Spleen (tissue), 7 donors: ENCODE measurements at regions not wholly inside any gene's neighbourhood (a gene's known extent, or its start where the extent isn't known, plus 50 kb on each side); places are given as distances from the start of the nearest gene placed in this dataset.

Source experiments
- POLR2A ChIP-seq, 3 donors: fragments of 450-650 bp; IDR thresholded peaks; one replicate each; pipeline ENCODE4 v1.5.1; 2017; ENCODE audit warnings: antibody characterized with exemption in 3 of 3, mild to moderate bottlenecking in 1 of 3
- TF ChIP-seq, protein P1 (sequence below), 11 experiments: fragments of 200-600 bp in 7 of 11; fragments of 450-650 bp in 4 of 11; sonication (generic) in 4 of 11; IDR thresholded peaks in 8 of 11; conservative IDR thresholded peaks in 3 of 11; 1 replicate in 7 of 11; 2 replicates in 4 of 11; pipeline versions ENCODE4 v1.4.0 to v1.8.0; 2016 to 2021; ENCODE audit warnings: antibody characterized with exemption in 11 of 11, inconsistent platforms in 4 of 11, mild to moderate bottlenecking in 1 of 11
- donor health status: DM: no; HTN: no; CAD: no; lungs with moderate emphysema.
- donor health status: DM: no; HTN: no; CAD: no.
- donor health status: DM: no; HTN: no; CAD: no.

DNA sequence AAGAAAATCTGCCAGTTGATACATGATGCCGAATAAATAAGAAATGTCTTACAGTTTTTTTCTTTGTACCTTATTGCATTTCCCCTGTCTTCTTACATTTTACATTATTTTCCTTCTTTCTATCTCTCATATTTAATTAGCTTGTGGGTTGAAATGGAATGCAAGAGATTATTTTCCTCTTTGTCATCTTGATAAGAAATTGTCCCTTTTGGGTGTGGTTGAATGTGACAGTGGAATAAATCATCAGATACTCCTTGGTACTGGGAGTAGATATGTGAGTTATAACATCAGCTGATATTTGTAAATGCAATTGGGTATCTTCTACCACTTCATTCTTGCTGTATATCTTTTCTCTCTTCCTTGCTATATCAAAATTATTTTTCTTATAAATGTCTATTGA is 997.4 kb downstream of the RAPGEF2 start:
- TF ChIP-seq, protein P1, sequence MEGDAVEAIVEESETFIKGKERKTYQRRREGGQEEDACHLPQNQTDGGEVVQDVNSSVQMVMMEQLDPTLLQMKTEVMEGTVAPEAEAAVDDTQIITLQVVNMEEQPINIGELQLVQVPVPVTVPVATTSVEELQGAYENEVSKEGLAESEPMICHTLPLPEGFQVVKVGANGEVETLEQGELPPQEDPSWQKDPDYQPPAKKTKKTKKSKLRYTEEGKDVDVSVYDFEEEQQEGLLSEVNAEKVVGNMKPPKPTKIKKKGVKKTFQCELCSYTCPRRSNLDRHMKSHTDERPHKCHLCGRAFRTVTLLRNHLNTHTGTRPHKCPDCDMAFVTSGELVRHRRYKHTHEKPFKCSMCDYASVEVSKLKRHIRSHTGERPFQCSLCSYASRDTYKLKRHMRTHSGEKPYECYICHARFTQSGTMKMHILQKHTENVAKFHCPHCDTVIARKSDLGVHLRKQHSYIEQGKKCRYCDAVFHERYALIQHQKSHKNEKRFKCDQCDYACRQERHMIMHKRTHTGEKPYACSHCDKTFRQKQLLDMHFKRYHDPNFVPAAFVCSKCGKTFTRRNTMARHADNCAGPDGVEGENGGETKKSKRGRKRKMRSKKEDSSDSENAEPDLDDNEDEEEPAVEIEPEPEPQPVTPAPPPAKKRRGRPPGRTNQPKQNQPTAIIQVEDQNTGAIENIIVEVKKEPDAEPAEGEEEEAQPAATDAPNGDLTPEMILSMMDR (IDR thresholded peaks at IDR 0.05 in 8 of 11, conservative IDR thresholded peaks at IDR 0.05 in 3 of 11): no peak
- TF ChIP-seq POLR2A (IDR thresholded peaks at IDR 0.05): no peak
